Mesendoderm (in vitro differentiated cells): ENCODE measurements at regions not wholly inside any gene's neighbourhood (a gene's known extent, or its start where the extent isn't known, plus 50 kb on each side); places are given as distances from the start of the nearest gene placed in this dataset.

ENCODE experiments used
- DNase-seq: peaks from one replicate; pipeline ENCODE4 v3.0.0; 2013
- H2AK5ac ChIP-seq: 2 replicates; pipeline ENCODE4 v1.6.1; 2013; ENCODE audit warnings: low read length, inconsistent platforms
- H2BK120ac ChIP-seq: 2 replicates; pipeline ENCODE4 v1.6.1; 2013; ENCODE audit warnings: low read depth, mild to moderate bottlenecking, low read length, moderate library complexity, mixed read lengths
- H2BK15ac ChIP-seq: replicated peaks from 2 replicates; pipeline ENCODE4 v1.6.1; 2013; ENCODE audit warnings: low read depth, mild to moderate bottlenecking, moderate library complexity
- H2BK5ac ChIP-seq: 2 replicates; pipeline ENCODE4 v1.6.1; 2013; ENCODE audit warnings: low read length, inconsistent platforms
- H3K18ac ChIP-seq: 2 replicates; pipeline ENCODE4 v1.6.1; 2013; ENCODE audit warnings: mild to moderate bottlenecking, low read length, mixed read lengths
- H3K23ac ChIP-seq: one replicate; pipeline ENCODE4 v1.6.1; 2013; ENCODE audit warnings: low read length
- H3K27ac ChIP-seq: 2 replicates; pipeline ENCODE4 v1.5.1; 2013; ENCODE audit warnings: low read depth, mild to moderate bottlenecking, inconsistent platforms, low read length, moderate library complexity
- H3K27me3 ChIP-seq: 2 replicates; pipeline ENCODE4 v1.6.1; 2013; ENCODE audit warnings: low read length, control low read depth, mild to moderate bottlenecking, inconsistent platforms; ENCODE audit not compliant: insufficient read depth, poor library complexity
- H3K36me3 ChIP-seq: 2 replicates; pipeline ENCODE4 v1.6.1; 2013; ENCODE audit warnings: low read length, inconsistent platforms; ENCODE audit not compliant: control insufficient read depth, insufficient read depth
- H3K4ac ChIP-seq: one replicate; pipeline ENCODE4 v1.6.1; 2013; ENCODE audit warnings: low read depth, mild to moderate bottlenecking, low read length, moderate library complexity
- H3K4me1 ChIP-seq: 2 replicates; pipeline ENCODE4 v1.6.1; 2013; ENCODE audit warnings: low read depth, low read length, inconsistent platforms; ENCODE audit not compliant: control insufficient read depth
- H3K4me2 ChIP-seq: 2 replicates; pipeline ENCODE4 v1.6.1; 2013; ENCODE audit warnings: low read length
- H3K4me3 ChIP-seq: 2 replicates; pipeline ENCODE4 v1.5.1; 2013; ENCODE audit warnings: mild to moderate bottlenecking, low read length
- H3K56ac ChIP-seq: one replicate; pipeline ENCODE4 v1.6.1; 2013; ENCODE audit warnings: low read length
- H3K79me1 ChIP-seq: 2 replicates; pipeline ENCODE4 v1.6.1; 2013; ENCODE audit warnings: low read length, inconsistent platforms
- H3K79me2 ChIP-seq: 2 replicates; pipeline ENCODE4 v1.6.1; 2013; ENCODE audit warnings: mild to moderate bottlenecking, low read length; ENCODE audit not compliant: control insufficient read depth, insufficient read depth
- H3K9ac ChIP-seq: 2 replicates; pipeline ENCODE4 v1.6.1; 2013; ENCODE audit warnings: low read length, inconsistent platforms
- H4K5ac ChIP-seq: one replicate; pipeline ENCODE4 v1.6.1; 2013; ENCODE audit warnings: low read length
- H4K8ac ChIP-seq: one replicate; pipeline ENCODE4 v1.6.1; 2013; ENCODE audit warnings: low read depth, mild to moderate bottlenecking, control low read depth, low read length, moderate library complexity
- WGBS: extraction: QIAGEN DNeasy Blood & Tissue Kit; methylation state at CpG from one replicate; pipeline ENCODE4 v1.1.7; 2013; ENCODE audit warnings: low lambda C conversion rate, missing lambda C conversion rate; ENCODE audit not compliant: insufficient coverage; ENCODE audit errors: extremely low coverage; 5-methylcytosine and 5-hydroxymethylcytosine counted together

DNA sequence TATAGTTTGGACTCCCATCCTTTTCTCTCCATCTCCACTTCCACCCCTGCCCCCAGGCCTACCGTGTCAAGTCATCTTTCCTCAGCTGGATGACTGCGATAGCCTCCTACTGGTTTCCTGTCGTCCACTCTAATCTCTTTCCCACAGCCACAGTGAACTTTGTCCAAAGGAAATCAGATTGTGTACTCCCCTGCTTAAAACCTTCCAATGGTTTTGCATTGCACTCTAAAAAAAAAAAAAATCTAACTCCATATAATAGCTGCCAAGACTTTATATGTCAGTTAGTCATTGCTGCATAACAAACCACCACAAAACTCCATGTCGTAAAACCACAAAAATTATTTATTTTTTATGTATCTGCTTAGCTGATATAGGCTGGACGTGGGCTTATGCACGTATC, 160.2 kb upstream of the CCDC68 start:
- H3K56ac ChIP-seq: no peak overlapping the region
- WGBS: no CpG with 5 or more reads among the region's 6 CpGs
- H3K4ac ChIP-seq: no peak overlapping the region
- H3K79me2 ChIP-seq: no peaks in the 10 kb centered on the region
- no peak overlapping the region for H3K18ac ChIP-seq
- no peak overlapping the region for H3K9ac ChIP-seq
- no peak overlapping the region for H2AK5ac ChIP-seq
- no peak overlapping the region for H3K4me2 ChIP-seq
- no peak for DNase-seq
- H3K23ac ChIP-seq: no peak overlapping the region
- no peak overlapping the region for H2BK120ac ChIP-seq
- H3K27ac ChIP-seq: no peak overlapping the region
- no peaks in the 10 kb centered on the region for H3K4me1 ChIP-seq
- no peaks in the 10 kb centered on the region for H3K27me3 ChIP-seq
- no peak overlapping the region for H3K4me3 ChIP-seq
- H3K36me3 ChIP-seq: no peaks in the 10 kb centered on the region
- H2BK5ac ChIP-seq: no peak overlapping the region
- H4K8ac ChIP-seq: no peak overlapping the region
- no peaks in the 10 kb centered on the region for H3K79me1 ChIP-seq
- H2BK15ac ChIP-seq: no peak overlapping the region
- no peak overlapping the region for H4K5ac ChIP-seq

DNA sequence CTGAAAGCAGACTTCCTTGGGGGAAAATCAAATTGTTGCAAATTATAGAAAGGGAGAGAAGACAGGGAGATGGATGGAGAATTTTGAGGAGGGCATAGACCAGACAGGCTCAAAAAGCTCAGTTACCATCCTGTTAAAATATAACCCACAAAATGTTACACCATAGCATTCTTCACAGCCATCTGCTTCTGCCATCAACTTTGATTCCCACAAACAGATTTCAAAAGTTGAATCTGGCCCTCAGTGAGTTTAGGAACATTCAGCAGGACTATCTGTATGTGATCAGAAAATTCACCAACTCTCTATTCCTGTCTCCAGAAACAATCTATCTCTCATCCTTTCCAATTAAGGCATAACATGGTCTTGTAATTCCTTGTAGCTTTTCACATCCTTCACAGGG, 159.8 kb upstream of the CCDC68 start:
- Histone ChIP-seq H3K4me3 (no peak overlapping the region), H2BK5ac (no peak overlapping the region), H3K79me1 (no peaks in the 10 kb centered on the region), H3K23ac (no peak overlapping the region), H3K27ac (no peak overlapping the region), H3K79me2 (no peaks in the 10 kb centered on the region), H3K9ac (no peak overlapping the region), H4K5ac (no peak overlapping the region), H3K4me2 (no peak overlapping the region), H4K8ac (no peak overlapping the region), H3K4me1 (no peaks in the 10 kb centered on the region), H3K4ac (no peak overlapping the region), H3K27me3 (no peaks in the 10 kb centered on the region), H3K56ac (no peak overlapping the region), H3K18ac (no peak overlapping the region), H2AK5ac (no peak overlapping the region), H2BK15ac (no peak overlapping the region), H3K36me3 (no peaks in the 10 kb centered on the region), H2BK120ac (no peak overlapping the region)
- no peak for DNase-seq

DNA sequence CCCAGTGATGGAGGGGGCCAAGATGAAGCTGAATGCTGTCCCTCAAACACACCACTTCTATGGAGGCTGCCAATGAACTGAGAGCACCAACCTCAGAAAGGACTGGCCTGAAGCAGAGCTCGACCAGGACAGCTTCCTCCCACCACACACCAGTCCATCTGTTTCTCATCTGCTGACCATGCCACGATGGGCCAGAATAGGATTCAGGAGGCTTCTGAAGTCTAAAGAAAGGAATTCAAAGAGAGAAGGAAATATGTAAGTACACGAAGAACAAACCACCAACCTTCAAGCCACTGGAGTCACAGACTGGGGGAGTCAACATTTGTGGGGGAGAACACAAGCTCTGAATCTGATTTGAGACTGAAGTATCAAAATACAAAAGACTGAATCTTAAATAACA, 157.6 kb upstream of the CCDC68 start:
- Histone ChIP-seq H3K27ac (no peak overlapping the region), H3K4me1 (no peaks in the 10 kb centered on the region), H3K27me3 (no peaks in the 10 kb centered on the region), H2BK5ac (no peak overlapping the region), H3K18ac (no peak overlapping the region), H3K23ac (no peak overlapping the region), H2BK120ac (no peak overlapping the region), H3K4me2 (no peak overlapping the region), H3K56ac (no peak overlapping the region), H3K36me3 (no peaks in the 10 kb centered on the region), H3K4ac (no peak overlapping the region), H4K8ac (no peak overlapping the region), H3K79me2 (no peaks in the 10 kb centered on the region), H3K4me3 (no peak overlapping the region), H3K79me1 (no peaks in the 10 kb centered on the region), H3K9ac (no peak overlapping the region), H4K5ac (no peak overlapping the region), H2AK5ac (no peak overlapping the region), H2BK15ac (no peak overlapping the region)
- WGBS: no CpG with 5 or more reads among the region's 3 CpGs
- DNase-seq: no peak

DNA sequence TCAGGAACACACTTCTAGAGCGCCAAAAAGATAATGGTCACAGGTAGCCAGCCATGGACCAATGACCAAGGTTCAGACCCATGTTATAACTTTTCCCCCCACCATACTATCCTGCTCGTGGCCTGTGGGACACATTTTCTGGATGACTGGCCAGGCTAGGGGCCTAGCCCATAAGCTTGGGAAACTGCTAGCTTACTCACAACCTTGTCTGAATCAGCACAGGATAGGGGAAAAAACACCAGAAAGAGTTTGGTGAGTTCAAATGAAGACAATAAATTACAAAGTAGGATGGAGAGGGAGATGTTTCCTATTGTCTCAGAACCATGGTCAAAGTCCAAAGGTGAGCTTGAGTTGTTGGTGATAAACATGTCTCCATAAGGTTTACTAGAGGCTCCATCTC, 156.3 kb upstream of the CCDC68 start:
- no peaks in the 10 kb centered on the region for H3K79me2 ChIP-seq
- no peak overlapping the region for H3K4me3 ChIP-seq
- H3K36me3 ChIP-seq: no peaks in the 10 kb centered on the region
- no peak overlapping the region for H3K4ac ChIP-seq
- no peak overlapping the region for H3K27ac ChIP-seq
- H3K9ac ChIP-seq: no peak overlapping the region
- H3K79me1 ChIP-seq: no peaks in the 10 kb centered on the region
- no peak overlapping the region for H2AK5ac ChIP-seq
- no CpG with 5 or more reads among the region's 2 CpGs for WGBS
- H2BK120ac ChIP-seq: no peak overlapping the region
- no peak overlapping the region for H2BK5ac ChIP-seq
- H4K5ac ChIP-seq: no peak overlapping the region
- no peaks in the 10 kb centered on the region for H3K4me1 ChIP-seq
- H3K18ac ChIP-seq: no peak overlapping the region
- H3K27me3 ChIP-seq: no peaks in the 10 kb centered on the region
- H2BK15ac ChIP-seq: no peak overlapping the region
- H3K56ac ChIP-seq: no peak overlapping the region
- DNase-seq: no peak
- no peak overlapping the region for H4K8ac ChIP-seq
- no peak overlapping the region for H3K23ac ChIP-seq
- H3K4me2 ChIP-seq: no peak overlapping the region

DNA sequence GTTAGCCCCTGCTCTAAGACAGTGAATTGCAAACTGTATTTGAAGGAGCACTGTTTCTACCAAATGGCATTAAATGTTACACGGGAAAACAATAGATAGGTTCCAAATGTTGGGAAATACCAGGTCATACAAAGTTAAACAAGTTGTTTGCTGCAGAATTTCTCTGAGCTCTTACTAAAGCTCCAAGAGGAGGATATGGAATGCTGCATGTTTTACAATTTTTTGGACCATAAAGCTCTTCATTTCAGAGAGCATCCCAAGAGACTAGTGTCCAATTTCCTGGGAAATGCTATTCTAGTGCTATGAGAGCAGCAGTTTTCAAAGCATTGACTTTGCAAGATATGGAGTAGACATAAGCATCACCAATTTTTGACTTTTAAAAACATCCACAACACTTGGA, 155.6 kb upstream of the CCDC68 start:
- Histone ChIP-seq H3K27ac (no peak overlapping the region), H3K56ac (no peak overlapping the region), H3K4me2 (no peak overlapping the region), H4K8ac (no peak overlapping the region), H3K4me3 (no peak overlapping the region), H2BK15ac (no peak overlapping the region), H3K4ac (no peak overlapping the region), H3K18ac (no peak overlapping the region), H3K4me1 (no peaks in the 10 kb centered on the region), H3K9ac (no peak overlapping the region), H2AK5ac (no peak overlapping the region), H3K36me3 (no peaks in the 10 kb centered on the region), H3K27me3 (no peaks in the 10 kb centered on the region), H3K79me1 (no peaks in the 10 kb centered on the region), H3K23ac (no peak overlapping the region), H4K5ac (no peak overlapping the region), H2BK5ac (no peak overlapping the region), H2BK120ac (no peak overlapping the region), H3K79me2 (no peaks in the 10 kb centered on the region)
- no peak for DNase-seq
- WGBS: no CpG with 5 or more reads among the region's 1 CpG

DNA sequence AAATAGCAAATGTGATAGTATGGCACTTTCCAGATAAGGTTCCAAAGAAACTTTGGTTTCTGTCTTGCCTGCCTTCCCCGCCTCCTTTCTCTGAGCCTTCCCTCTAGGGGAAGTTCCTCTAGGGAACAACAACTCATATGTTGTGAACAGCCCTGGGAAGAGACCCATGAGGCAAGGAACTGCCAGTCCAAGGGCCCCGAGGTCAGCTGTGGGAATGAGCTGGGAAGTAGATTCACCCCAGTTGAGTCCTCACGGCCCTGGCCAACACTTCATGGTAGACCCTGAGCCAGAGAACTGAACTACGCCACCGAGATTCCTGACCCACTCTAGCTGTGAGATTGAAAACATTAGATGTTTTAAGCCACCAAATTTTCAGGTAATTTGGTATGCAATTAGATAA, 154.5 kb upstream of the CCDC68 start:
- Histone ChIP-seq H3K36me3 (no peaks in the 10 kb centered on the region), H3K4me2 (no peak overlapping the region), H3K27me3 (no peaks in the 10 kb centered on the region), H3K4me1 (no peaks in the 10 kb centered on the region), H2BK5ac (no peak overlapping the region), H3K27ac (no peak overlapping the region), H3K56ac (no peak overlapping the region), H4K5ac (no peak overlapping the region), H3K18ac (no peak overlapping the region), H3K23ac (no peak overlapping the region), H3K4ac (no peak overlapping the region), H2BK15ac (no peak overlapping the region), H3K4me3 (no peak overlapping the region), H3K79me1 (no peaks in the 10 kb centered on the region), H4K8ac (no peak overlapping the region), H2AK5ac (no peak overlapping the region), H2BK120ac (no peak overlapping the region), H3K9ac (no peak overlapping the region), H3K79me2 (no peaks in the 10 kb centered on the region)
- no CpG with 5 or more reads among the region's 5 CpGs for WGBS
- DNase-seq: no peak
